T-helper 17 cell (primary cell): ENCODE measurements at regions not wholly inside any gene's neighbourhood (a gene's known extent, or its start where the extent isn't known, plus 50 kb on each side); places are given as distances from the start of the nearest gene placed in this dataset.

ENCODE experiments used
- ATAC-seq: fragments of 150-1000 bp; cut with Tn5 transposase; 2 replicates; pipeline ENCODE4 v1.10.0; 2021; ENCODE audit warnings: mild to moderate bottlenecking, moderate library complexity
- DNase-seq, 3 donors: peaks; one replicate each; pipeline versions ENCODE4 v3.0.0 to v3.0.0-alpha.2; 2020 to 2021
- H3K9me3 ChIP-seq: one replicate; pipeline ENCODE4 v1.7.0; 2013; ENCODE audit warnings: low read length, mild to moderate bottlenecking; ENCODE audit not compliant: control insufficient read depth, poor library complexity, severe bottlenecking
- H3K27ac Mint-ChIP-seq: one replicate; pipeline ENCODE4 v1.8.0; 2022; ENCODE audit warnings: mild to moderate bottlenecking, moderate library complexity, mixed read lengths
- H3K27me3 Mint-ChIP-seq: one replicate; pipeline ENCODE4 v1.8.0; 2022; ENCODE audit warnings: mixed read lengths
- H3K36me3 Mint-ChIP-seq: one replicate; pipeline ENCODE4 v1.8.0; 2022; ENCODE audit warnings: low read depth, mixed read lengths
- H3K4me1 Mint-ChIP-seq: one replicate; pipeline ENCODE4 v1.8.0; 2022; ENCODE audit warnings: mild to moderate bottlenecking, mixed read lengths
- H3K4me3 Mint-ChIP-seq: one replicate; pipeline ENCODE4 v1.8.0; 2022; ENCODE audit warnings: mild to moderate bottlenecking, moderate library complexity, mixed read lengths

DNA sequence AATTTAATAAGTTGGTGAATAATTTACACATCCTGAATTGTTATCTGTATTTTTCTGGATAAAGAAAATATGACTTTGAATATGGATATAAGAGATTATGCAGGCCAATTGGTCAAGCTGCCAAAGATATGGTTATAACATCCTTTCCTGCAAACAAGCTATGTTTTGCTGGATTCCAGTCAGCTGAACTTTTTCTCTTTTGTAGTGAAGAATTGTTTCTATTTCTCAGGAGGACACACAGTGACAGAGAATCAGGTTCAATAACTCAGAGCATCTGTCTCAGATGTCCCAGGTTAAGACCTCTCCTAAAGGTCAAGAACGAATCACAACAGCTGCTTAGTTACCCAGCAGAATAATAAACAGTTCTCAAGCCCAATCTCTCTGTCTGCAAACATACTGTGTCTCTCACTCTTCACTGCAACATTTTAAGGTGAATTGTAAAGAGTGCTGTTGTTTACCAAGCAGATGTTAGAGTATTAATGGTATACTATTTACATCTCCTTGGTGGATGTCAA, 189.5 kb upstream of the ANKRD50 start:
- H3K27me3 Mint-ChIP-seq = no peaks in the 10 kb centered on the region
- DNase-seq (no peak), ATAC-seq (no peak)
- no peaks in the 10 kb centered on the region for H3K9me3 ChIP-seq
- no peaks in the 10 kb centered on the region for H3K36me3 Mint-ChIP-seq
- H3K4me3 Mint-ChIP-seq = no peak overlapping the region
- no peaks in the 10 kb centered on the region for H3K4me1 Mint-ChIP-seq
- H3K27ac Mint-ChIP-seq = no peak overlapping the region

DNA sequence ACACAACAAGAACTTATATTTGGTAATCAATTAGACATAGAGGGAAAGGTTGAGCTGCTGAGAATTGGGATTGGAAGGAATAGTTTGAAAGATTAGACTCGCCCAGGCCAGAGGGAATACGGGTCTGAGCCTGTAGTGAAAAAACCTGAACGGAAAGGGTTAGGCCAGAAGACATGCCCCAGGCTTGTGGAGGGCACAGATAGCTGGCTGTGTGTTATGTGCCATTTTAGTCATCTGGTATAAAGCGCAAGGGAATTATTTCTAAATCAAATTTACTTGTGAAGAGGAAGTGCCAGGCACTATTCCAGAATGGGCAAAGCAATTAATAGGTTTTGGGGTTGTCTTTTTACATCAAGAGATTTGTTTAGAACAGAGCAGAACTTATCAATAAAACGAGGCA, 187.5 kb upstream of the ANKRD50 start:
- H3K9me3 ChIP-seq = no peaks in the 10 kb centered on the region
- Mint-ChIP-seq H3K27me3 (no peaks in the 10 kb centered on the region), H3K4me1 (no peaks in the 10 kb centered on the region), H3K36me3 (no peaks in the 10 kb centered on the region), H3K27ac (no peak overlapping the region), H3K4me3 (no peak overlapping the region)
- ATAC-seq (no peak), DNase-seq (no peak)

DNA sequence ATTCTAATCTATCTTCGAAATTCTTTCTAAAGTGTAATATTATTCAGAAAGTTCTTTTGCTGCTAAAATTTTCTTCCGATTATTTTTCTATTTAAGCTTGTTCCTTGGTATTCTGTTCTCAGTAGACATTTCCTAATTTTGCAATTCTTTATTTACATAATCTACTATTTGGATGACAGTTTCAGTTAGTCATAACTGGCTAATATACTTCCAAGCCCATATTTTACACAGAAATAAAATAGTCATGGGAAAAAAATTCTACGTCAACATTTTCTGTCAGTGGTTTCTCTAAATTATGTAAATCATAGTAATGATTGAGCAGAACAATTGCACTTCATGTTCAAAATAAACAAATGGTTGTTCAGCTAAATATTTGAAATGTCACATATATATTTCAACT, 178.0 kb upstream of the ANKRD50 start:
- H3K27me3 Mint-ChIP-seq = no peaks in the 10 kb centered on the region
- no peaks in the 10 kb centered on the region for H3K4me1 Mint-ChIP-seq
- H3K36me3 Mint-ChIP-seq = no peaks in the 10 kb centered on the region
- H3K4me3 Mint-ChIP-seq = no peak overlapping the region
- no peaks in the 10 kb centered on the region for H3K9me3 ChIP-seq
- ATAC-seq (no peak), DNase-seq (no peak)
- no peak overlapping the region for H3K27ac Mint-ChIP-seq

DNA sequence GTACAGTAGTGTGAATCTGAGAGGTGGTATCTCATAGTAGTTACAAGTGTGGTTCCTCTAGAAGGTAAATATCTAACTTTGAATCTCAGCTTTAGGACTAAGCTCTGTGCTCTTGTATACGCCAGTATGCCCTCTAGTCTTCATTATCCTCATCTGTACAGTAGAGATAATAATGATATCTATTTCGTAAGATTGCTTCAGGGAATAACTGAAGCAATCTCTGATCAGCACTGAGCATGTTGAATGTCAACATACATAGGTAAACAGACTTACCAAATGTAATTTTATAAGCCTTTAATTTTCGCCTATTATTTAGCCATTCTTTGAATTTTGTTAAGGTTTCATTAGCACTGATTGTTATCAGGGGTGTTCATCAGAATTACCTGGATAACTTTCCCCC, 175.2 kb upstream of the ANKRD50 start:
- Mint-ChIP-seq H3K4me3 (no peak overlapping the region), H3K27ac (no peak overlapping the region), H3K4me1 (no peaks in the 10 kb centered on the region), H3K36me3 (no peaks in the 10 kb centered on the region), H3K27me3 (no peaks in the 10 kb centered on the region)
- no peaks in the 10 kb centered on the region for H3K9me3 ChIP-seq
- ATAC-seq (no peak), DNase-seq (no peak)

DNA sequence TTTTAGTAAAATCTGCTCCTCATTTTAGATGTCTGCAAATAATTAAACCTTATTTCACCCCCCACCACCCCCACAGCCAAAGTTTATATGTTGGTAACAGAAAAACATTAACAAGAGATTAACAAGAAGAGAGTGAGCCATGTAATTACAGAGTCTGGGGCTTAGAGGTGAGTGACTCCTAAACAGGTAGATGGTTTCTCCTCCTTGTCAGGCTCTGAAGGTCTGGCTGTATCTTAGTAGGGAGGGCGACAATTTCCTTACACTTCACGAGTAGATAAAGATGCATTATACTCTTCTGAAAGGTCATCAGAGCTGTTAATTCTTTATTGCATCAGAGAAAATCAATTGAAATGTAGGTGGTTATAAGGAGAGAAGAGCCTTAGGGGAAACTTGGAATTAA, 171.8 kb upstream of the ANKRD50 start:
- H3K36me3 Mint-ChIP-seq = no peaks in the 10 kb centered on the region
- H3K9me3 ChIP-seq = no peaks in the 10 kb centered on the region

DNA sequence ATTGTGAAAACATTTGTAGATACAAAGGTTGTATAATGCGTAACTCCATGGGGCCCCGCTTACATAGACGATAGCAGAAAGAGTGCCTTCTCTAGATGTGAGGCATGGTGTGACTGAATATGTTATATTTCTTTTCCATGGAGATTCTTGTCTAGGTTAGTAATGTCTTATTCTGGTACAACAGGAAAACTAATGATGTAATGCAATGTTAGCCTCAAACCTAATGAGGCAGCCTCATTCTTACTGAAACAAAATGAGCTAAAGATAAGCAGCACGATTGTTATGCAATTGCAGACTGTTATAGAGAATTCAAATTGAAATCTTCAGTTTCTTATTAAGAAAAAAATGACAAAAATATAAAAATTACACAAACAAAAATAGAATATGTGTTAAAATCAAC, 171.1 kb upstream of the ANKRD50 start:
- DNase-seq = no peak
- no peak for ATAC-seq
- H3K4me1 Mint-ChIP-seq = no peaks in the 10 kb centered on the region
- no peak overlapping the region for H3K27ac Mint-ChIP-seq
- no peaks in the 10 kb centered on the region for H3K36me3 Mint-ChIP-seq
- H3K27me3 Mint-ChIP-seq = no peaks in the 10 kb centered on the region
- H3K4me3 Mint-ChIP-seq = no peak overlapping the region
- no peaks in the 10 kb centered on the region for H3K9me3 ChIP-seq

More for the DNA sequence above, 171.8 kb upstream of the ANKRD50 start:
- no peak overlapping the region for H3K27ac Mint-ChIP-seq
- ATAC-seq = no peak
- H3K4me1 Mint-ChIP-seq = no peaks in the 10 kb centered on the region
- H3K27me3 Mint-ChIP-seq = no peaks in the 10 kb centered on the region
- H3K4me3 Mint-ChIP-seq = no peak overlapping the region
- no peak for DNase-seq

DNA sequence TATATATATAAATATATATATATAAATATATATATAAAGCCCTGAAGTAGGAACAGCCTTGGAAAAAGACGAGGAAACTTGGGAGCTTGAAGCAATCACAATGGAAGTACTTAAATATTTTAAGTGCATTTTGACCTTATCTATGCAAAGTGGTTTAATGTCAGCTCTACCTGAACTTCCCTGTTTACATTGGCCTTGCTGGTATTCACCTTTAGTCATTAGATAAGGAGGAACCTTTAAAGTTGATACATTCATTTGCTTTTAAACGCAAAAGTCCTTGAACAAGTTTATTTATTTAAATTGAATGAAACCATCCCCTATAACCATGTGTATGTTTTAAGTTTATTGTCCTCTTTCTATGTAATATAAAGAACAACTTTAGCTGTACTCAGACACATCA, 166.7 kb upstream of the ANKRD50 start:
- DNase-seq (no peak), ATAC-seq (no peak)
- Mint-ChIP-seq H3K36me3 (no peaks in the 10 kb centered on the region), H3K27me3 (no peaks in the 10 kb centered on the region), H3K27ac (no peak overlapping the region), H3K4me3 (no peak overlapping the region), H3K4me1 (no peaks in the 10 kb centered on the region)
- H3K9me3 ChIP-seq = peaks cover 3% of the 10 kb centered on the region

DNA sequence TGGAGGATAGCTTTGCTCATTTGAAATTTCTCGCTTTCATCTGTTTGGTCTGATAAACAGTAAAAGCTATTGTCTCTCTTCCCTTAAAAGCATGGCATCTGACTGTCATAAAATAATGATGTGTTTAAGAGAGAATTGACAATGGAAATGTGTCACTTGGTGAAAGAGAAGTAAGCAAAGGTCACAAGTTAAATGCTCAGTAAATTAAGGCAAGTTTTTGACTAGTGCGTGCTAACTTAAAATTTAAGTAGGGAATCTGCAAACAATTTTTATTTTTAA, 161.6 kb upstream of the ANKRD50 start:
- no peaks in the 10 kb centered on the region for H3K36me3 Mint-ChIP-seq
- peaks cover 3% of the 10 kb centered on the region for H3K9me3 ChIP-seq
- DNase-seq = no peak
- no peak overlapping the region for H3K27ac Mint-ChIP-seq
- no peak overlapping the region for H3K4me3 Mint-ChIP-seq
- H3K27me3 Mint-ChIP-seq = no peaks in the 10 kb centered on the region
- no peak for ATAC-seq
- H3K4me1 Mint-ChIP-seq = no peaks in the 10 kb centered on the region

DNA sequence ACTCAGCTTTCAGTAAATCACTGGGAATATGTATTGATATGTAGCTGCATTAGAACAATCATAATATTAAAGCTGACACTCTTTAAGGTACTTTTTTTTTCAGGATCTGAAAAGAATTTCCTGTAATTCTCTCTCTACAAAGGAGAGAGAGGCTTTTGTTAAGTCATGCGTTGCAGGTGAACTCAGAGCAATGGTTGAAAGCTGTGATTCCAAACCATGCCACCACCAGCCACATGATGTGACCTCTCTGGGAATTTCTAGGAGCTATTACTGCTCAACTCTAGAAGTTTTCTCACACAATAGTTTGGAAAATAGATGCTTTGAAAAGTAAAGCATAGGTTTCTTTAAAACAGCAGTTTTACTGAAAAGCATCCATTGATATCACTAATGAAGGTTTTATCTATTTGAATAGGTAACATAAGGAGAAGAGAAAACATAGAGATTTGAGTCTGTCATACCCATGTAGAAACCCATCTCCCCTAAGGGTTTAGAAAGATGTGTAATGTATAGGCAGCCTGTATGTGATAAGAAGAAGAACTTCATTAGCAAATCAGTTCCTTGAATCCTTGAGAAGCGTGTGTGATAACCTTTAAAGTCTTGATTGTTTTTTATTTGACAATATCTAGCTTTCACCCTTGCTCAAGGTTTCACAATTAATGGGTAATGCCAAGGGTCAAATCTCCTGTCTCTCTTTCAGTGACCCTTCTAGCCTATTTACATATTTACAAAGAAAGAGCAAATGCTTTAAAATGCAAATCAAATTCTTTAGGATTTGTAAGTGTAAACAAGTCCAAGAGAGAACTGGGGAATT, 161.0 kb upstream of the ANKRD50 start:
- H3K27ac Mint-ChIP-seq = no peak overlapping the region
- peaks cover 3% of the 10 kb centered on the region for H3K9me3 ChIP-seq
- H3K27me3 Mint-ChIP-seq = no peaks in the 10 kb centered on the region
- no peaks in the 10 kb centered on the region for H3K36me3 Mint-ChIP-seq
- no peaks in the 10 kb centered on the region for H3K4me1 Mint-ChIP-seq
- no peak overlapping the region for H3K4me3 Mint-ChIP-seq
- ATAC-seq (no peak), DNase-seq (no peak)

DNA sequence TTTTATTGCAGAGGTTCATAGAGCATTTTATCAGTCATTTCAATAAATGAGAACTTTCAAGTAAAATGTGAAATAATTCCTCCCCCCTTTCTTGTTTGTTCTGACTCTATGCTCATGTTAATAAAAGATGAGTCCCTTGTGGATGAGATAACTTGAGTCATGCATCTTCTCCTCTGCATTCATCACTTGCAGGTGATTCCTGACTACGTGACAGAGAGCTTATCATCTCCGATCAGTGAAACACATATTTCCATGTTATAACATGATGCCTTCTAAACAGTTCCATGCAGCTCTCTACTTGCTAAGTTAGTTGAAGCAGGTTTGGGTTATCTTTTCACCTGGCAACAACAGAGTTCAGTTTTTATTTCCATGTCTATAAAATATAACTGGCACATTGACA, 160.1 kb upstream of the ANKRD50 start:
- Mint-ChIP-seq H3K4me3 (no peak overlapping the region), H3K27me3 (no peaks in the 10 kb centered on the region), H3K36me3 (no peaks in the 10 kb centered on the region), H3K4me1 (no peaks in the 10 kb centered on the region), H3K27ac (no peak overlapping the region)
- H3K9me3 ChIP-seq = peaks cover 3% of the 10 kb centered on the region
- ATAC-seq (no peak), DNase-seq (no peak)

DNA sequence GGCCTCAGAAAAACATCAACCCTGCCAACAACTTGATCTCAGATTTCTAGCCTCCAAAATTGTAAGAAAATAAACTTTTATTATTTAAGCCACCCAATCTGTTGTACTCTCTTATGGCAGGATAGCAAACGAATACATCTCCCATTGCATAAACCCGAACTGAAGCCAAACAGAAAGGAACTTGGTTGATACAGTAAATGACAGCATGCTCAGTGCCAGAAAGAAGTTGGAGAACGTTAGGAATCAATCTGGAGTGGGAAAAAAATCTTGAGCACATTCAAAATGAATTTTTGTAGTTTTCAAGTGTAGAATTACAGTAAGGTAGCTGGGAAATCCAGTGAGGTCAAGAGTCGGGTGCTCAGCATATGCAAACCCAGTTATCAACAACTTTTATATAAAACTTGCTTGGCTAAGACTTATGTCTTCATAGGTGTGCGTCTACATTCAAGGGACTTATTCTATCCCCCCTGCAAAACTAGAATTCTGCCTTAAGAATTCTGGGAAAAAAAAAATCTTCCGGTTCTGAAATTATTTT, 157.5 kb upstream of the ANKRD50 start:
- no peaks in the 10 kb centered on the region for H3K27me3 Mint-ChIP-seq

DNA sequence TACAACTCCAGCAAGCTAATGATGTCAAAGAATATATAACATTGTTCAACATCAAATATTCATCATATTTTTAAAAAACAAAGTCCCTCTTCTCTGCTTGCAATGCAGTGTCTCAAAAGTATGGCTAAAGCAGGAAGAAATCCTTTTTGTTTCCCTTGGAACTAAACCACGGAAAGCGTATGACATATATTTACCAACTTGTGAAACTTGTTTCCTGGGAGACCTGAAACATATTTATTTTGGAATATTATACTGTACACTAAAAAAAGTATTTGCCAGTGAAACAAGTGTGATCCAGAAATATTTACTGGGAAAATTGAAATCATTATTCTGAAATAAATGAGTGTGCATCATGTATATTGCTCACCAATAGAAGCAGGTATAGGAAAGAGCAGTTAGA, 156.0 kb upstream of the ANKRD50 start:
- no peak for ATAC-seq
- no peak for DNase-seq
- Mint-ChIP-seq H3K4me1 (no peaks in the 10 kb centered on the region), H3K27me3 (no peaks in the 10 kb centered on the region), H3K4me3 (no peak overlapping the region), H3K36me3 (no peaks in the 10 kb centered on the region), H3K27ac (no peak overlapping the region)
- no peaks in the 10 kb centered on the region for H3K9me3 ChIP-seq

More for the DNA sequence above, 157.5 kb upstream of the ANKRD50 start:
- DNase-seq (no peak), ATAC-seq (no peak)
- no peaks in the 10 kb centered on the region for H3K9me3 ChIP-seq
- H3K4me3 Mint-ChIP-seq = no peak overlapping the region
- no peak overlapping the region for H3K27ac Mint-ChIP-seq
- no peaks in the 10 kb centered on the region for H3K4me1 Mint-ChIP-seq
- H3K36me3 Mint-ChIP-seq = no peaks in the 10 kb centered on the region

DNA sequence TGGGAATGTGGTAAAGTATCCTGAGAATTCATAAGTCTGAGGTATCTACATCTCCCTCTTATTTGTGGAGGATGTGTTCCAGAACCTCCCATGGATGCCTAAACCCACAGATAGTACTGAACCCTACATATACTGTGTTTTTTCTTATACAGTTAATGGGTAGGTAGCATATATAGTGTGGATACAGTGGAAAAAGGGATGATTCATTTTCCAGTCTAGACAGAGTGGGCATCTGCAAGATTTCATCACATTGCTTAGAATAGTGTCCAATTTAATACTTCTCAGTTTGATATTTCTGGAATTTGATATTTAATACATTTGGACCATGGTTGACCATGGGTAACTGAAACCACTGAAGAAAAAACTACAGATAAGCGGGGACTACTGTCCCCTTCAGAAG, 155.0 kb upstream of the ANKRD50 start:
- ATAC-seq (no peak), DNase-seq (no peak)
- no peaks in the 10 kb centered on the region for H3K36me3 Mint-ChIP-seq
- H3K4me3 Mint-ChIP-seq = no peak overlapping the region
- no peaks in the 10 kb centered on the region for H3K4me1 Mint-ChIP-seq
- H3K27ac Mint-ChIP-seq = no peak overlapping the region
- H3K9me3 ChIP-seq = no peaks in the 10 kb centered on the region
- H3K27me3 Mint-ChIP-seq = no peaks in the 10 kb centered on the region

DNA sequence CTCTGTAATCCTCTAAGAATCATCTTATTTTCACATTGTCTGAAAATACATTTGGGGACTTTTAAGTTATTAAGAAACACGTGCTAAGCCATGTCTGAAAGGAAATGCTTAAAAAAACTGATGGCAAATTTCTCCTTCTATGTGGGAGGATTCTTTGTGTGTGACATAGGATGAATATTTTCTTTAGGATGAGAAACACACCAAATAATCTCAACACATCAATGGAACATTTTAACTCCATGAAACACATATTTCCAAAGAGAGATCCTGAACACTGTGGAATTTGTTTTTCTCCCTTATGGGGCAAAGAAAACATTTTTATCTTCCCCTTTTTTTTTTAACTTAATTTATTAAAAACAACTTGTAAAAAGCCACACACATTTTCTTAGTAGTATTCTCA, 153.8 kb upstream of the ANKRD50 start:
- no peaks in the 10 kb centered on the region for H3K36me3 Mint-ChIP-seq
- ATAC-seq (no peak), DNase-seq (no peak)
- no peaks in the 10 kb centered on the region for H3K9me3 ChIP-seq
- no peak overlapping the region for H3K27ac Mint-ChIP-seq
- H3K4me1 Mint-ChIP-seq = no peaks in the 10 kb centered on the region
- H3K4me3 Mint-ChIP-seq = no peak overlapping the region
- H3K27me3 Mint-ChIP-seq = no peaks in the 10 kb centered on the region
